ENCODE measurements at regions not wholly inside any gene's neighbourhood (a gene's known extent, or its start where the extent isn't known, plus 50 kb on each side); places are given as distances from the start of the nearest gene placed in this dataset.

DNA sequence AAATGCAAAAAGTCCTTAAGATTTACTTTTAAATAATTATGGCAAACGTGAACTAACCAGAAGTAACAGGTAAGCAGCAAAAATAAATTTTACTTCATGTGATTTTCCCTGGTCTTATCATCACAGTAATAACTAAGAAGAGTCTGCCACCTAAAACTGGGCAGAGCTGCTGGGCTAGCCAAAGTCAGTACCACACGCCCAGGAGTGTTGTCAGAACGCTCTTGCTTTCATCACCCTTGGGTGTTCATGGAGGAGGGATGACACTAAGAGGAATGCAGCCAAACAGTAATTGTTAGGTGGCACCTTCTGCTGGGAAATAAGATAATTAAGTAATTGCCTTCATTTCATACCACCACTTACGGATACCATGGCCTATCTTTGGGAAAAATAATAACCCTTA is 92.0 kb upstream of the NEUROD1 start:
- TF ChIP-seq CTCF (IDR thresholded peaks at IDR 0.05; ENCODE audit: low read depth, low read length, poor library complexity, severe bottlenecking): no peak
- TF ChIP-seq EZH2phosphoT487 (IDR thresholded peaks at IDR 0.05; ENCODE audit: borderline replicate concordance, low read length): no peak
